Calu3 (cell line): ENCODE measurements at regions not wholly inside any gene's neighbourhood (a gene's known extent, or its start where the extent isn't known, plus 50 kb on each side); places are given as distances from the start of the nearest gene placed in this dataset.

ENCODE experiments used
- BruUV-seq: library from RNA; stranded (reverse); fragments of 400-500 nt; replicated peaks from 2 replicates; lab custom pipeline; 2021; lab: Mats Ljungman, UMichigan
- CTCF ChIA-PET: fragments of 300-600 bp; sonication (Branson Sonifier 250); formaldehyde crosslinking; loops from one replicate; lab custom pipeline; 2022; ENCODE audit warnings: antibody characterized with exemption; lab: Charles Lee
- DNase-seq: peaks from one replicate; pipeline ENCODE4 v3.0.0; 2022
- H3K27ac Mint-ChIP-seq: one replicate; pipeline ENCODE4 v1.8.0; 2022; ENCODE audit warnings: mixed read lengths; ENCODE audit not compliant: unreplicated experiment
- H3K27me3 Mint-ChIP-seq: one replicate; pipeline ENCODE4 v1.8.0; 2022; ENCODE audit warnings: mixed read lengths; ENCODE audit not compliant: unreplicated experiment
- H3K36me3 Mint-ChIP-seq: one replicate; pipeline ENCODE4 v1.8.0; 2022; ENCODE audit warnings: mild to moderate bottlenecking, moderate library complexity, mixed read lengths; ENCODE audit not compliant: insufficient read depth, unreplicated experiment
- H3K4me1 Mint-ChIP-seq: one replicate; pipeline ENCODE4 v1.8.0; 2022; ENCODE audit warnings: mild to moderate bottlenecking, low read depth, mixed read lengths; ENCODE audit not compliant: unreplicated experiment
- H3K4me3 Mint-ChIP-seq: one replicate; pipeline ENCODE4 v1.8.0; 2022; ENCODE audit warnings: mild to moderate bottlenecking, low read depth, moderate library complexity, mixed read lengths; ENCODE audit not compliant: unreplicated experiment
- H3K9me3 Mint-ChIP-seq: one replicate; pipeline ENCODE4 v1.8.0; 2022; ENCODE audit warnings: low read depth, mixed read lengths; ENCODE audit not compliant: unreplicated experiment
- intact Hi-C: fragments of 100-400 bp; cut with micrococcal nuclease; formaldehyde crosslinking; loops from one replicate; pipeline ENCODE4 v1.10.0; 2022; ENCODE audit not compliant: unreplicated experiment
- TF ChIP-seq, protein P1 (sequence below): fragments of 200-600 bp; IDR thresholded peaks from one replicate; pipeline ENCODE4 v1.8.0; 2022; ENCODE audit warnings: antibody characterized with exemption; ENCODE audit not compliant: unreplicated experiment

DNA sequence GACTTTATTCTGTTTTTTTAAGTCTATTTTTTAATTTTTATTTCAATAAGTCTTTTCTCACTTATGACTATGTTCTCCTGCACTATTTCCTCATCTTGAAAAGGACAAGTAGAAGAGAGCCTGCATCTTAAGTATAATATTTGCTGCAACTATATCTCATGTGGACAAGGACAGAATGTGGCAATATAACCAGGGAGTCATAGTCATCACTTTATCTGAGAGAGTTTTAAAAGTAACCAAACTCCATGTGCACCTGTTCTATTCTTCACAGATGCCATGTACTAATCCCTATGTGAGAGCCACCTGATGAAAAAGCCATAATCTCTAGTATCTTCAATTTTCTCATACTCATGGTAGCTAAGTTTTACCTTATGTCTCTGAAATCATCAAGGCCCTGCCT lies 104.2 kb upstream of the SOX6 start:
- H3K4me3 Mint-ChIP-seq: no peak overlapping the region
- no peaks in the 10 kb centered on the region for H3K4me1 Mint-ChIP-seq
- BruUV-seq: no TSS peak
- no peak overlapping the region for H3K27ac Mint-ChIP-seq
- TF ChIP-seq, protein P1, sequence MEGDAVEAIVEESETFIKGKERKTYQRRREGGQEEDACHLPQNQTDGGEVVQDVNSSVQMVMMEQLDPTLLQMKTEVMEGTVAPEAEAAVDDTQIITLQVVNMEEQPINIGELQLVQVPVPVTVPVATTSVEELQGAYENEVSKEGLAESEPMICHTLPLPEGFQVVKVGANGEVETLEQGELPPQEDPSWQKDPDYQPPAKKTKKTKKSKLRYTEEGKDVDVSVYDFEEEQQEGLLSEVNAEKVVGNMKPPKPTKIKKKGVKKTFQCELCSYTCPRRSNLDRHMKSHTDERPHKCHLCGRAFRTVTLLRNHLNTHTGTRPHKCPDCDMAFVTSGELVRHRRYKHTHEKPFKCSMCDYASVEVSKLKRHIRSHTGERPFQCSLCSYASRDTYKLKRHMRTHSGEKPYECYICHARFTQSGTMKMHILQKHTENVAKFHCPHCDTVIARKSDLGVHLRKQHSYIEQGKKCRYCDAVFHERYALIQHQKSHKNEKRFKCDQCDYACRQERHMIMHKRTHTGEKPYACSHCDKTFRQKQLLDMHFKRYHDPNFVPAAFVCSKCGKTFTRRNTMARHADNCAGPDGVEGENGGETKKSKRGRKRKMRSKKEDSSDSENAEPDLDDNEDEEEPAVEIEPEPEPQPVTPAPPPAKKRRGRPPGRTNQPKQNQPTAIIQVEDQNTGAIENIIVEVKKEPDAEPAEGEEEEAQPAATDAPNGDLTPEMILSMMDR: no peak
- CTCF ChIA-PET: no interaction called here
- no peaks in the 10 kb centered on the region for H3K27me3 Mint-ChIP-seq
- intact Hi-C loops: no loop called here
- DNase-seq: no peak
- H3K36me3 Mint-ChIP-seq: no peaks in the 10 kb centered on the region
- no peaks in the 10 kb centered on the region for H3K9me3 Mint-ChIP-seq

DNA sequence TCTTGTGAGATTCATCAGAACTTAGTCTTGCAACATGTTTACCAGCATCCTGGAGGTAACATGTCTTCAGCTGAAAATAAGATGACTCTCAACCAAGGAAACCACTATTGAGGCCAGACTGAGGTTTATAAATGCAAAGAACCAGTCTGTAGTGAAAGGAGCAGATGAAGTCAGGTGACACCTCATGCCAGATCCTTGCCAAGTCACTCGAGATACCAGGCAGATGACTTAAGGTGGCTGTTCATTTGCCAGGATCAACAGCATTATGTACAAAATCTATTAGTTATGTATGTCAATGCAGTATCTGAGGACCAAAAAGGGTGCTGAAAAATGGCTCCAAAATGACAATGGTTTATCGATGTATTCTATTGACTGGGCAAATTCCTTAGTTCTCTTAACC lies 100.0 kb upstream of the SOX6 start:
- H3K36me3 Mint-ChIP-seq: no peaks in the 10 kb centered on the region
- no peak overlapping the region for H3K27ac Mint-ChIP-seq
- no peaks in the 10 kb centered on the region for H3K9me3 Mint-ChIP-seq
- no peak for DNase-seq
- CTCF ChIA-PET: no interaction called here
- H3K27me3 Mint-ChIP-seq: no peaks in the 10 kb centered on the region
- H3K4me1 Mint-ChIP-seq: no peaks in the 10 kb centered on the region
- intact Hi-C loops: no loop called here
- H3K4me3 Mint-ChIP-seq: no peak overlapping the region
- TF ChIP-seq, protein P1: no peak
- BruUV-seq: no TSS peak

DNA sequence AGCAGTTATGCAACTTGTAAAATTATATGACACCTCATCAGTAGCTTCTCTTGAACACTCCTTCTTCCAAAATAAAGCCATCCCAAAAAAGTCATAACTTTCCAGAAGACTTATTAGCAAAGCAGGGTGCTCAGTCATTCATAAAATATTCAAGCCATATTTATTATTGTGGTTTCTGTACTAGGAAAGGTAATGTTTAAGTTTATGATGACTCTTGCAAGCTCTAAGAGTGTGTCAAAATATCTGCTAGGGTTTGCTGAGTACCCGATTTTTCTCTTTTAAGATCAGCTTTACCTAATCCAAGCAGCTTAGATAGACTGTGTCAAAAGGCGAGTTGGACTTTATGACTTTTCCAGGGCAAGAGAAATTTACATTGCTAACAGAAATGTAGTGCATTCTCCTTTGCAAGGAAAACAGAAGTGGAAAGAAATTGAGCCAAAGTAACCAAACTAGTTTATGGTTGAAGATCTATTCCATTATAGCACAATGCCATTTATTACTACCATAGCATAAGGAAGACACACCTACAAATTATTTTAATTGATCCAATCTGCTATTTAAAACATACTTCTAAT lies 98.0 kb upstream of the SOX6 start:
- intact Hi-C loops: no loop called here
- no peaks in the 10 kb centered on the region for H3K4me1 Mint-ChIP-seq
- no peaks in the 10 kb centered on the region for H3K27me3 Mint-ChIP-seq
- H3K27ac Mint-ChIP-seq: no peak overlapping the region
- TF ChIP-seq, protein P1: no peak
- H3K4me3 Mint-ChIP-seq: no peak overlapping the region
- H3K9me3 Mint-ChIP-seq: no peaks in the 10 kb centered on the region
- no peaks in the 10 kb centered on the region for H3K36me3 Mint-ChIP-seq
- BruUV-seq: no TSS peak
- CTCF ChIA-PET: interaction anchor here (0.8 kb wide), 1 partner anchor 9 kb away, joined by 3 read pairs; no protein-coding TSS in a partner anchor
- no peak for DNase-seq

DNA sequence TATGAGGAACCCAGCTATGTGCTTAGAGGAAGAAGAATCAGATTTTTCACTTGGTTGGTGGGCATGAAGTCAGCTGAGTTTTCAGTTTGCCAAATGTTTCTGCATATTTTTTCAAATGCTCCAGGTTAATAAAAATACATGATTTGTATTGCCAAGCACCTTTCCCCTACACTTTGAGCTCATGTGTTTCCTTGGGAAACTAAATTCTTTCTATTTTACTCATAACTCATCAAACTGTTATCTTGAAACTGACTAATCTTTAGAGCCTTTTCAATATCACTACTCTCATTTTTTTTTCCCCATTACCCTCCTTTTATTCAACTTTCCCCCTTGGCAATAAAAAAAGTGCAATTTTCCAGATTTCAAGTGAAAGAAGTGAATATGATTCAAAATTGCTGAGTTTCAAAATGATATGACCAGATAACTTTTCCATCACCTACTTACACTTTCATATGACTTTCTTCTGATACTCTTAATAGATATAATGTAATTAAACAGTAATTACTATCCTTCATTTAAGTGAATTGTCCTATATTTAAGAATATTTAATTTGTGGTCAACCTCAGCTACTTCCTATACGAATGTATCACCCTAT lies 91.9 kb upstream of the SOX6 start:
- intact Hi-C loops: no loop called here
- Mint-ChIP-seq H3K4me3 (no peak overlapping the region), H3K9me3 (no peaks in the 10 kb centered on the region), H3K4me1 (no peaks in the 10 kb centered on the region), H3K27ac (no peak overlapping the region), H3K27me3 (no peaks in the 10 kb centered on the region), H3K36me3 (no peaks in the 10 kb centered on the region)
- TF ChIP-seq, protein P1: no peak
- no peak for DNase-seq
- CTCF ChIA-PET: no interaction called here
- BruUV-seq: no TSS peak
